Astrocyte of the spinal cord (primary cell): ENCODE measurements at regions not wholly inside any gene's neighbourhood (a gene's known extent, or its start where the extent isn't known, plus 50 kb on each side); places are given as distances from the start of the nearest gene placed in this dataset.
"Not testable (repeated sequence)": the region's sequence is repeated elsewhere in the genome, so short reads cannot be mapped to it uniquely, and the experiment has no call there.

Experiments
- DNase-seq: peaks from one replicate; pipeline ENCODE4 v3.0.0; 2011; ENCODE audit warnings: low read depth, low spot score
- H3K4me3 ChIP-seq: 2 replicates; pipeline ENCODE4 v1.5.1; 2011; ENCODE audit warnings: low read depth, mild to moderate bottlenecking, low read length, moderate library complexity
- in situ Hi-C: cut with HindIII; loops from 2 replicates; pipeline ENCODE4 v1.10.0; 2017; ENCODE audit warnings: low sequenced_read_pairs
- TF ChIP-seq, protein P1 (sequence below): IDR thresholded peaks from 2 replicates; pipeline ENCODE4 v1.5.1; 2012; ENCODE audit warnings: low read depth, mild to moderate bottlenecking, low read length, inconsistent platforms

DNA sequence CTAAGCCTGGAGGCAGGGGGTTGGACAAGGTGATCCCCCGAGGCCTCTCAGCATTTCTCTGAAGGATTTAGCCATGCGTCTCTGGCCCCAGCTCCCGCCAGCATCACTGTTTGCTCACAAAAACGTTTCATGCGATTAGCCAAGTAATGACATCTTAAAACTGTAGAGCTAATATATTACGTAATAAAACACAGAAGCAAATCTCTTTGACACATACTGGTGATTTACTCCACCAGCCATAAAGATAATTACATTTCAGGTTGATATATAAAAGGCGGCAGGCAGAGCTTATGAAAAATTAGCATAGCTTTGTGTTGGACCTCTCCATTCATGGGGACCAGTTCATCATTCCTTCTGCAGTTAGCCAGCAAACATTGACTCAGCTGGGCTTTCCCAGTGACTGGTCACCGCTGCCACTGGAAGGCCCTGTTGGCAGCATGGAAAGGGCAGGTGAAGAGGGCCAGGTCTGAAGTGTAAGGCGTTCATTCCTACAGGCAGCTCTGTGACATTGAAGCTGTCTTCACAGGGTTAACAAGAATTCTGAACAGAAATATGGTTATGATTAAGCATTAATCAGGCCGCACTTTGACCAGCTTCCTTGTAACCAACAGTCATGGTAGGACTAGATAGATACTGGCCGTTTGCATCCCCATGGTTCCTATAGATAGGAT is 150.3 kb downstream of the NECTIN1 start:
- H3K4me3 ChIP-seq = no peak overlapping the region
- no peak for DNase-seq
- in situ Hi-C loops = no loop called here
- TF ChIP-seq, protein P1, sequence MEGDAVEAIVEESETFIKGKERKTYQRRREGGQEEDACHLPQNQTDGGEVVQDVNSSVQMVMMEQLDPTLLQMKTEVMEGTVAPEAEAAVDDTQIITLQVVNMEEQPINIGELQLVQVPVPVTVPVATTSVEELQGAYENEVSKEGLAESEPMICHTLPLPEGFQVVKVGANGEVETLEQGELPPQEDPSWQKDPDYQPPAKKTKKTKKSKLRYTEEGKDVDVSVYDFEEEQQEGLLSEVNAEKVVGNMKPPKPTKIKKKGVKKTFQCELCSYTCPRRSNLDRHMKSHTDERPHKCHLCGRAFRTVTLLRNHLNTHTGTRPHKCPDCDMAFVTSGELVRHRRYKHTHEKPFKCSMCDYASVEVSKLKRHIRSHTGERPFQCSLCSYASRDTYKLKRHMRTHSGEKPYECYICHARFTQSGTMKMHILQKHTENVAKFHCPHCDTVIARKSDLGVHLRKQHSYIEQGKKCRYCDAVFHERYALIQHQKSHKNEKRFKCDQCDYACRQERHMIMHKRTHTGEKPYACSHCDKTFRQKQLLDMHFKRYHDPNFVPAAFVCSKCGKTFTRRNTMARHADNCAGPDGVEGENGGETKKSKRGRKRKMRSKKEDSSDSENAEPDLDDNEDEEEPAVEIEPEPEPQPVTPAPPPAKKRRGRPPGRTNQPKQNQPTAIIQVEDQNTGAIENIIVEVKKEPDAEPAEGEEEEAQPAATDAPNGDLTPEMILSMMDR = no peak

DNA sequence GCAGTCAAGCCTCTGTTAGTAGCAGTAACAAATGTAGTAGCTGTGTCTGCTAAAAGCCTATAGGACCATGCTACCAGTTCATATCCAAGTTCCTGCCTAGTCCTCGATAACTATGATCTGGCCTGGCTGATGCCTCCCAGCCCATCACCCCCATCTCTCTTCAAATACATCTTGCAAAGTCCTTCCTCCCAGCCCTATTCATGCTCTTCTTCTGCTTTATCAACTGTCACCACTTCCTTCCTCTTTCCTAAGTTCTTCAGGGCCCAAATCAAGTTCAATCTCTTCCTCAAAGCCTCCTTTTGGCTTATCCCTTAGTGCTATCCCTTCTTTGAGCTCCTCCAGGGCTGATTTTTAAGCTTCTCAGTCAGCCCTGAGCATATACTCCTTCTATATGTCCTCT is 150.9 kb upstream of the THY1 start:
- no peak overlapping the region for H3K4me3 ChIP-seq
- no peak for DNase-seq
- in situ Hi-C loops = no loop called here
- TF ChIP-seq, protein P1 = no peak

DNA sequence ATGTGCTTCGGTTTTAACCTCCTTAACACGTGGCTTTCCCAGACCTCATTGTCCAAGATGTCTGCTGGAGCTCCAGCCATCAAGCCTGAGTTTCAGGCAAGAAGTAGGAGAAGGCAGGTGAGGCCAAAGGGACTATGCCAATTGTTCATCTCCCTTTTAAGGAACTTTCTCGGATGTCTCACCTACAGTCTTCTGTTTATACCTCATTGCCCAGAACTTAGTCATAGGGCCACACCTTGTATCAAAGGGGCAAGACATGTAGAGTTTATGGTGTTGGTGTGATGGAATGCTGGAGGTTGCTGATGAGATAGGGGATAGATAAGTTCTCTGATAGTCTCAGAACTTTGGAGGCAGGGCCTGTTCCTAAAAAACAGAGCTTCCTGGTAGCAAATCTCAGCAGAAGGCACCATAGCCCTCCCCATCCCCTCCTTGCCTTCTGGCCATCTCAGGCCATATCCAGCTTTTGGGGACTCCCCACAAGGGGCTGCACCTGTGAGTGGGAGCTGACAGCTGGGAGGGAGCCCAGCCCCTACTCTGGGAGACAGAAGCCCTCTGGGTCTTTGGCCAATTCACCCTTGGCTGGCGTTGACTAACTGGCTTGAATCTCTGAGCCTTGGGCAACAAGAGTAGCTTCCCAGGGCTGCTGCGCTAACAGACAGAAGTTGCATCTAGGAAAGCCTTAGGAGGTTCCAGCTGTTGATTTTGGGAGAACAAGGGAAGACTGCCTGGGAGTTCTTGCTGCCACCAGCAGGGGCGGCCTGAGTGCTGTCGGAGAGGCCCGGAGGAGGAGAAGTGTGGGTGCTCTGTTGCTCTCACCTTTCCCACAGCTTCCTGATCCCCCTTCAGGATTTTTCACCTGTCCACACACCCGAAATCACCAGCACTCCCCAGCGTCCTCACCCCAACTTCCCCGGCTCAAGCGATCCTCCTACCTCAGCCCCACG is 149.8 kb upstream of the THY1 start:
- TF ChIP-seq, protein P1 = no peak
- no peak overlapping the region for H3K4me3 ChIP-seq
- in situ Hi-C loops = no loop called here

DNA sequence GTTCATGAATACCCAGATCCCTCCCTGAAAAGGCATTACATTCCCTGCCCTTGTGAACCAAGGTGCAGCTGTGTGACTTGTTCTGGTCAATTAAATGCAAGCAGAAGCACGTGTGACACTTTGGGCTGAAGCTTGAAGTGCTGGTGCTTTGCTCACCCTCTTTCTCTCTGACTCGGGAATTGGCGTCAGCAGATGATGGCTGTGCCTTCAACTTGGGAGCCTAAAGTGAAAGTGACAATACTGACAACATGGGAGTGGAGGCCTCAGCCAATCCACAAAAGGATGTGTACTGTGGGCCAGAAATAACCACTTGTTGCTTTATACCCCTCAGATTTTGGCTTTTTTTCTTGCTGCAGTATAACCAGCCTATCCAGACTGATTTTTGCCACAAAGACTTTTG is 148.3 kb upstream of the THY1 start:
- no peak for DNase-seq
- TF ChIP-seq, protein P1 = no peak
- in situ Hi-C loops = no loop called here
- H3K4me3 ChIP-seq = no peak overlapping the region

More for the DNA sequence above, 149.8 kb upstream of the THY1 start:
- DNase-seq = no peak

DNA sequence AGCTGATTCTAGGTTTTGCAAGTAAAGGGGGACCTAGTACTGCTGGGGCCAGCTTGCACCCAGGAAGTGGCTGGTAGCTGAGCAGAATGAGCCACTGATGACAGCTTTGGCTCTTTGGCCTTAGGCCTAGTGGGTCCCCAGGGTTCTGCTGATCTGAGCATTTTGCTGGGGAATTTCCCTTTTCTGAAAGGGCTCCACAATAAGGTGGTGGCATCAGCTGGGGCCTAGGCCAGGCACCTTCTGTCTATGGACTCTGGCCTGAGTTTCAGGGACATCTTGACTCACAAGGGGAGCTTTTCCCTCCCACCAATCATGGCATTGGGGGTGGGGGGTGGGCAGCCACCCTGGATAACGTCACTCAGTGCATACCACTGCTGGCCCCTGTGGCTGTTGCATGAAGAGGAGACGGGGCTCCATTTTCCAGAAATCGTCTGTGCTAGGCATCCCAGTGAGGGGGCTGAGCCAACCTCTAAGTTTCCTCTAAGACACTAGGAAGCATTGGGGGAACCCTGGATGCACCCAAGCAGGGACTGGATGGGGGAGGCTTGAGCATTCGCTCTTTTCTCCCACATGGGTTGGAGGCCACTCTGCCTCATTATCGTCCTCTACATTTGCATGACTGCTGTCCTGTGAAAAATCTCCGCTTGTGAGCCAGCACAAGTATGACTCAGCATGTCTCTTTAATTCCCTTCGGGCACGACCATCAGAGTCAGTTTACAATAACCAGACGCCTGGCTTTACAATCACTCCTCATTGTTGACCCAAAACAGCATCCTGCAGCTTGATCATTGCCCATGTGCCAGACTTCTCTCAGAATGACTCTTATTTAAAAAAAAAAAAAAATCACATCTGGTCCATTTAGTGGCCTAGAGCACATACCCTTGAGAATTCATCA is 145.0 kb upstream of the THY1 start:
- no peak overlapping the region for H3K4me3 ChIP-seq
- DNase-seq = peak; percentile 70
- in situ Hi-C loops = no loop called here
- TF ChIP-seq, protein P1 = no peak

DNA sequence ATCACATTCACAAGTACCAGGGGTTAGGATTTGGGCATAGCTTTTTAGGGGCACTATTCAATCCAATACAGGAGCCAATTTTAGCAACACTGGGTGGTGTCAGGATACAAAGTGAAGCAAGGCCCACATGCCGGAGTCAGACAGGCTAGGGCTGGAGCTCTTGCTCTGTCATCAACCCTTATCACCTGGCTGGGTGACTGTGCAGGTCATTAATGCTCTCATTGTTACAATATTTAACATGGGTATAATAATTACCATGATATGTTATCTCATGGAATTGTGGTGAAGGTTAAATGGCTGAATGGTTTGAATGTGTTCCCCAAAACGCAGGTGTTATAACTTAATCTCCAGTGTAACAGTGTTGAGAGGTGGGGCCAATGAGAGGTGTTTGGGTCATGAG is 143.3 kb upstream of the THY1 start:
- TF ChIP-seq, protein P1 = no peak
- in situ Hi-C loops = no loop called here
- H3K4me3 ChIP-seq = no peak overlapping the region
- DNase-seq = no peak

DNA sequence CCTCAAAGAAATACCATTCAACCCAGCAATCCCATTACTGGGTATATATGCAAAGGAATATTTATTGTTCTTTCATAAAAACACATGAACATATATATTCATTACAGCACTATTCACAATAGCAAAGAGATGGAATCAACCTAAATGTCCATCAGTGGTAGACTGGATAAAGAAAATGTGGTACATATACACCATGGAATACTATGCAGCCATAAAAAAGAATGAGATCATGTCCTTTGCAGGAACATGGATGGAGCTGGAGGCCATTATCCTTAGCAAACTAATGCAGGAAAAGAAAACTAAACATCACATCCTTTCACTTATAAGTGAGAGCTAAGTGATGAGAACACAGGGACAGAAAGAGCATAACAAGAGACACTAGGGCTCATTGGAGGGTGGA is 142.7 kb upstream of the THY1 start:
- in situ Hi-C loops, DNase-seq, H3K4me3 ChIP-seq: not testable (repeated sequence)
